ENCODE measurements at regions not wholly inside any gene's neighbourhood (a gene's known extent, or its start where the extent isn't known, plus 50 kb on each side); places are given as distances from the start of the nearest gene placed in this dataset.

- DNase-seq = no peak
- no peak for FAIRE-seq
- H3K4me1 ChIP-seq (ENCODE audit: control insufficient read depth in 2 of 3, insufficient read depth in 2 of 3, low read depth in 1 of 3, low read length in 3 of 3) = no peaks in the 10 kb centered on the region
- H3K9me3 ChIP-seq (ENCODE audit: control insufficient read depth in 2 of 3, insufficient read depth in 1 of 3, low read length in 3 of 3) = no peaks in the 10 kb centered on the region
- no peak overlapping the region for H3K27ac ChIP-seq (ENCODE audit: low read depth in 2 of 2, low read length in 2 of 2)
- H3K36me3 ChIP-seq (ENCODE audit: control insufficient read depth in 2 of 3, insufficient read depth in 3 of 3, low read length in 3 of 3) = no peaks in the 10 kb centered on the region
- no peak for TF ChIP-seq CTCF (IDR thresholded peaks at IDR 0.05; ENCODE audit: borderline replicate concordance, extremely low read depth, insufficient read depth)
- no peak overlapping the region for H3K9ac ChIP-seq (ENCODE audit: low read length in 3 of 3)
- H3K4me3 ChIP-seq (ENCODE audit: low read length in 3 of 3) = no peak overlapping the region
- intact Hi-C loops (cut with DNase I) = no loop called here
- no peaks in the 10 kb centered on the region for H3K27me3 ChIP-seq (ENCODE audit: control insufficient read depth, insufficient read depth, low read length)
Observed at GRCh38 chr1:4221107-4221506, 321.0 kb upstream of the C1orf174 start.

GRCh38 chr1:4224684-4225467, 324.8 kb upstream of the C1orf174 start:
- H3K27ac ChIP-seq (ENCODE audit: low read depth in 2 of 2, low read length in 2 of 2) = no peak overlapping the region
- no peak for TF ChIP-seq CTCF (IDR thresholded peaks at IDR 0.05; ENCODE audit: borderline replicate concordance, extremely low read depth, insufficient read depth)
- H3K27me3 ChIP-seq (ENCODE audit: control insufficient read depth, insufficient read depth, low read length) = no peaks in the 10 kb centered on the region
- no peaks in the 10 kb centered on the region for H3K4me1 ChIP-seq (ENCODE audit: control insufficient read depth in 2 of 3, insufficient read depth in 2 of 3, low read depth in 1 of 3, low read length in 3 of 3)
- no peaks in the 10 kb centered on the region for H3K36me3 ChIP-seq (ENCODE audit: control insufficient read depth in 2 of 3, insufficient read depth in 3 of 3, low read length in 3 of 3)
- no peak overlapping the region for H3K4me3 ChIP-seq (ENCODE audit: low read length in 3 of 3)
- intact Hi-C loops (cut with DNase I) = no loop called here
- FAIRE-seq (no peak), DNase-seq (peak in 3 of 5 donors; percentile 35 to 44 (median 39))
- H3K9ac ChIP-seq (ENCODE audit: low read length in 3 of 3) = no peak overlapping the region
- no peaks in the 10 kb centered on the region for H3K9me3 ChIP-seq (ENCODE audit: control insufficient read depth in 2 of 3, insufficient read depth in 1 of 3, low read length in 3 of 3)

DNA sequence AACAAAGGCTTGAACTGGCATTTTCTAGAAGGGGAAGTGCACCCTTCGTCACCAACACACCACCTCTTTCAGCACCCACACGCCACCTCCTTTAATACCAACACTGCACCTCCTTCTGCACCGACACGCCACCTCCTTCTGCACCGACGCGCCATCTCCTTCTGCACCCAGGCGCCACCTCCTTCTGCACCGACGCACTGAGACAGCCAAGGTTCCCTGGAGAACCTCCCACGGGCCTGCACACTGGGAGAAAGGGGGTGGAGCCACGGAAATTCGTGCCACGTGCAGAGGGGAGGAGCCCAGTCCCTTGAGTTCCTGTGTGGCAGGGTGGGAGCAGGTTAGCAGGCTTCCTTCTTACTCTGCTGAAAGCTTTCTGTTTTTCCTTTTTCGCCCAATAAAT, 327.9 kb upstream of the C1orf174 start:
- H3K36me3 ChIP-seq (ENCODE audit: control insufficient read depth in 2 of 3, insufficient read depth in 3 of 3, low read length in 3 of 3) = no peaks in the 10 kb centered on the region
- H3K9ac ChIP-seq (ENCODE audit: low read length in 3 of 3) = no peak overlapping the region
- H3K4me3 ChIP-seq (ENCODE audit: low read length in 3 of 3) = no peak overlapping the region
- intact Hi-C loops (cut with DNase I) = no loop called here
- TF ChIP-seq CTCF (IDR thresholded peaks at IDR 0.05; ENCODE audit: borderline replicate concordance, extremely low read depth, insufficient read depth) = no peak
- no peaks in the 10 kb centered on the region for H3K4me1 ChIP-seq (ENCODE audit: control insufficient read depth in 2 of 3, insufficient read depth in 2 of 3, low read depth in 1 of 3, low read length in 3 of 3)
- no peak for DNase-seq
- H3K27me3 ChIP-seq (ENCODE audit: control insufficient read depth, insufficient read depth, low read length) = no peaks in the 10 kb centered on the region
- no peaks in the 10 kb centered on the region for H3K9me3 ChIP-seq (ENCODE audit: control insufficient read depth in 2 of 3, insufficient read depth in 1 of 3, low read length in 3 of 3)
- no peak overlapping the region for H3K27ac ChIP-seq (ENCODE audit: low read depth in 2 of 2, low read length in 2 of 2)
- no peak for FAIRE-seq

Data from kidney (tissue), 13 donors.